Left lung (tissue), 4 donors: ENCODE measurements at regions not wholly inside any gene's neighbourhood (a gene's known extent, or its start where the extent isn't known, plus 50 kb on each side); places are given as distances from the start of the nearest gene placed in this dataset.

Experiments
- ATAC-seq: fragments of 200-7000 bp; cut with Tn5 transposase; one replicate; pipeline ENCODE4 v1.9.1; 2020; ENCODE audit warnings: moderate library complexity
- DNase-seq, 4 donors: peaks; one replicate each; pipeline ENCODE4 v3.0.0-alpha.2; 2013 to 2020
- H3K27ac ChIP-seq, 2 donors: fragments of 200-600 bp; sonication (generic) in 1 of 2; one replicate each; pipeline versions ENCODE4 v1.5.0 to v1.8.0; 2020 to 2021
- H3K27me3 ChIP-seq, 2 donors: fragments of 200-600 bp; sonication (generic) in 1 of 2; one replicate each; pipeline versions ENCODE4 v1.5.0 to v1.8.0; 2020 to 2021
- H3K36me3 ChIP-seq, 2 donors: fragments of 200-600 bp; sonication (generic) in 1 of 2; one replicate each; pipeline versions ENCODE4 v1.5.0 to v1.8.0; 2020 to 2021
- H3K4me1 ChIP-seq, 2 donors: fragments of 200-600 bp; one replicate each; pipeline ENCODE4 v1.8.0; 2021
- H3K4me3 ChIP-seq, 2 donors: fragments of 200-600 bp; sonication (generic) in 1 of 2; one replicate each; pipeline versions ENCODE4 v1.5.0 to v1.8.0; 2020 to 2021; ENCODE audit warnings: mild to moderate bottlenecking in 1 of 2
- H3K9me3 ChIP-seq, 2 donors: fragments of 200-600 bp; sonication (generic) in 1 of 2; one replicate each; pipeline versions ENCODE4 v1.5.0 to v1.8.0; 2020 to 2021
- intact Hi-C, 2 donors: fragments of 100-400 bp; cut with DNase I; formaldehyde crosslinking; loops; one replicate each; pipeline versions ENCODE4 v1.11.2 to v1.14.2; 2022
- TF ChIP-seq, protein P1 (sequence below), 2 donors: fragments of 200-600 bp; sonication (generic) in 1 of 2; IDR thresholded peaks; one replicate each; pipeline versions ENCODE4 v1.5.0 to v1.8.0; 2021; ENCODE audit warnings: antibody characterized with exemption in 2 of 2
- donor health status: DM: no; HTN: yes; CAD: no.
- donor health status: DM: no; HTN: no; CAD: no.

DNA sequence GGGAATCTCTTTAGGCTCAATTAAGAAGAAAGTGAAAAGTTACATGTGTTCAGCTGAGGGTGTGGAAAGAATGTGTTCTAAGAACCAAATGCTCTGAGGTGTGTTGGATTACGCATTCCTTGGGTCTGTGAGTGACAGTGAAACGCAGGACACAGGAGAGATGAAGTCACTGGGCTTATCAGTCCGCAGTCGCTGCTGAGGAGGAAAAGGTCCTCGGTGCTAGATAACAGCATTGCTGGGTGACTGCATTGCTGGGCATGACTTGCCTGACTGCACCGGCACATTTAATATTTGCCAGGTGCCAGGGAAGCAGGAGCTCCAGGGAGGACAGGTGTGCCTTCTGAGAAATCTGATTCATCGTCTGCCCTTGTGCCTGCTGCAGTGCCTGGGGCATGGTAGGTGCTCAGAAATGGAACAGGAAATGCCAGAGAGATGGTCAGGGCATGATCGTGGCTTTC, 64.4 kb upstream of the FZD10 start:
- no peak overlapping the region for H3K27ac ChIP-seq
- intact Hi-C loops, result no loop called here
- no peaks in the 10 kb centered on the region for H3K9me3 ChIP-seq
- ATAC-seq (no peak), DNase-seq (no peak)
- no peaks in the 10 kb centered on the region for H3K4me1 ChIP-seq
- TF ChIP-seq, protein P1, sequence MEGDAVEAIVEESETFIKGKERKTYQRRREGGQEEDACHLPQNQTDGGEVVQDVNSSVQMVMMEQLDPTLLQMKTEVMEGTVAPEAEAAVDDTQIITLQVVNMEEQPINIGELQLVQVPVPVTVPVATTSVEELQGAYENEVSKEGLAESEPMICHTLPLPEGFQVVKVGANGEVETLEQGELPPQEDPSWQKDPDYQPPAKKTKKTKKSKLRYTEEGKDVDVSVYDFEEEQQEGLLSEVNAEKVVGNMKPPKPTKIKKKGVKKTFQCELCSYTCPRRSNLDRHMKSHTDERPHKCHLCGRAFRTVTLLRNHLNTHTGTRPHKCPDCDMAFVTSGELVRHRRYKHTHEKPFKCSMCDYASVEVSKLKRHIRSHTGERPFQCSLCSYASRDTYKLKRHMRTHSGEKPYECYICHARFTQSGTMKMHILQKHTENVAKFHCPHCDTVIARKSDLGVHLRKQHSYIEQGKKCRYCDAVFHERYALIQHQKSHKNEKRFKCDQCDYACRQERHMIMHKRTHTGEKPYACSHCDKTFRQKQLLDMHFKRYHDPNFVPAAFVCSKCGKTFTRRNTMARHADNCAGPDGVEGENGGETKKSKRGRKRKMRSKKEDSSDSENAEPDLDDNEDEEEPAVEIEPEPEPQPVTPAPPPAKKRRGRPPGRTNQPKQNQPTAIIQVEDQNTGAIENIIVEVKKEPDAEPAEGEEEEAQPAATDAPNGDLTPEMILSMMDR (IDR thresholded peaks at IDR 0.05), result no peak
- no peaks in the 10 kb centered on the region for H3K36me3 ChIP-seq
- H3K27me3 ChIP-seq, result peaks cover 0 to 30% of the 10 kb centered on the region in 2 donors
- no peak overlapping the region for H3K4me3 ChIP-seq

DNA sequence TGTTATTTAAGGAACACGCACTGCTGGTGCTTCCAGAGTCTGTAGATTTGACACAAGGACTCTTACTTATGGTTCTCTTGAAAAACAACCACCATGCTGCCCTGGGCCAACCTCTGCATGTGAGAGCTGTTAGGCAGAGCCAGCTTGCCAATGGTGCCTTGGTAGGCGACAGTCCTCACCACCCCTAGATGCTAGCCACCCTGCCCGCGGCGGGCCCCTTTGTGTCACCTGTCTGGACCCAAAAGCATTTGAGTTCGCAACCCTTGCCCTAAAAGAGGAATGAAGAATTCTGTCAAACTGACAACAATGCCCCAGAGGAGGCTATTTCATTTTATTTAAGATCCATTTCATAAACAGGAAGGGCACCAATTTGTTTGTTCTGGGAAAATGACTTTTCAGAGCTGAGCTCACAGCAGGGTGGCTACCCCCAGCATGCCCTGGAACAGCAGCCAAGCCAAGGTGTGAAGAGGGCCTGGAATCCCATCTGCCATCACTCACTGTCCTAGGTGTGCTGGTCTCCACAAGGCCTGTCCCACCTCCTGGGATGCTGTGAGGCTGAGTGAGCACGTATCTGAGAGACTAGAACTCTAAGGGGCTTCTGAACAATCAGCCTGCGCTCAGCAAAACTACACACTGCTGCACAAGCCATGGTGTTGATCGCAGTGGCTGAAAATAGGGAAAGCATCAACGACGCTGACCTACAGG, 63.8 kb upstream of the FZD10 start:
- TF ChIP-seq, protein P1 (IDR thresholded peaks at IDR 0.05), result no peak
- Histone ChIP-seq H3K36me3 (no peaks in the 10 kb centered on the region), H3K27ac (no peak overlapping the region), H3K9me3 (no peaks in the 10 kb centered on the region), H3K4me1 (no peaks in the 10 kb centered on the region), H3K4me3 (no peak overlapping the region), H3K27me3 (peaks cover 0 to 30% of the 10 kb centered on the region in 2 donors)
- ATAC-seq, result no peak
- DNase-seq, result no peak
- intact Hi-C loops, result no loop called here

DNA sequence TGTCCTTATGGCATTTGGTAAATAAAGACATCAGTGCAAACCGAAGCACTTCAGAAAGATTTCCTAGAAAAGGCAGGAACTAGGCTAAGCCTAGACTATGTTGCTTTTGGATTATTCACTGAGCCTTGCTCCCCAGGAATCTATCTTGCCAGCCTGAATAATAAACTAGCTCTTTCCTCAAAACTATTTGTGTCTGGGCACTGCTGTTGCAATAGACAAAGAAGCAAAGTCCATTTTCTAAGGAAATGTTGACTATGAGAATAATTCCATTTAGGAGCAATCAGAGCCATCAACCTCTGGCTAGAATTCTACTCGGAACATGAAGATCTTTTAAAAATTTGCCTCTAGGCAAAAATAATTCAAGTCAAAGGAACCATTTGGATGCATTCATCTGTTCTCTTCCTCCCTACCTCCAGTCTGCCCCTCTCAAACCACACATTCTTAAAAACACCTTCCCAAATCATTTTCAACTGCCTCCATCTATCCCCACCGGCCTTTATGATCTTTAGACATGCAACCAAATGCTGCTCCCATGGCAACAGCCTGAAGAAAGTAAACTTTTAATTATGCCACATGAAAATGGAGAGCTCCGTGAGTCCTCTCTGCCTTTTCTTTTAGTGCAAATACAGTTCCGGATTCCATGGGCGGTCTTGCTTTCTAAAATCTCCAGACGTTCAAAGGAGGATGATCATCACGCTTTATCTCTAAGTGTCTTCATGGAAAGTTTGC, 61.5 kb upstream of the FZD10 start:
- ATAC-seq (no peak), DNase-seq (no peak)
- H3K36me3 ChIP-seq, result no peaks in the 10 kb centered on the region
- no peak overlapping the region for H3K4me3 ChIP-seq
- intact Hi-C loops, result no loop called here
- H3K4me1 ChIP-seq, result no peaks in the 10 kb centered on the region
- peaks cover 0 to 39% of the 10 kb centered on the region in 2 donors for H3K27me3 ChIP-seq
- TF ChIP-seq, protein P1 (IDR thresholded peaks at IDR 0.05), result no peak
- no peaks in the 10 kb centered on the region for H3K9me3 ChIP-seq
- no peak overlapping the region for H3K27ac ChIP-seq

DNA sequence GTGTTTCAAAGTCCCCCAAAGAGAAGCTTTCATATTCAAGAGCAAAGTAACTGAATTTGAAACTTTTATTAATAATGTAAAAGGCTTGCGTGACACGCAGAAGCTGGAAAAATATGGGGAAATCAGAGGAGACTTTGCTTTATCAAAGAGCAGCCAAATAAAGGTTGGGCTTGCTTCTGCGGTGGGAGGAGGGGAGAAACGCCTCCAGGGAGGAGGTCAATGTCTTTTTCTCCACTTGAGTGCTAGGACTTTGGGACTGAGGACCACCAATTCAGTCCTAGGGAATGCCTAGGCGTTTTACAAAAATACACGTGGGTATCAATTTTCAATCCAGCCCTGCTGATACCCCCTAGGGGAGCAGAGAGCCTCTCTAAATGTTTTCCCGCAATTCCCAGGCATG, 60.9 kb upstream of the FZD10 start:
- intact Hi-C loops, result no loop called here
- ATAC-seq, result no peak
- no peak for DNase-seq
- Histone ChIP-seq H3K36me3 (no peaks in the 10 kb centered on the region), H3K27ac (no peak overlapping the region), H3K9me3 (no peaks in the 10 kb centered on the region), H3K4me1 (no peaks in the 10 kb centered on the region), H3K4me3 (no peak overlapping the region), H3K27me3 (peaks cover 0 to 43% of the 10 kb centered on the region in 2 donors)
- TF ChIP-seq, protein P1 (IDR thresholded peaks at IDR 0.05), result no peak

DNA sequence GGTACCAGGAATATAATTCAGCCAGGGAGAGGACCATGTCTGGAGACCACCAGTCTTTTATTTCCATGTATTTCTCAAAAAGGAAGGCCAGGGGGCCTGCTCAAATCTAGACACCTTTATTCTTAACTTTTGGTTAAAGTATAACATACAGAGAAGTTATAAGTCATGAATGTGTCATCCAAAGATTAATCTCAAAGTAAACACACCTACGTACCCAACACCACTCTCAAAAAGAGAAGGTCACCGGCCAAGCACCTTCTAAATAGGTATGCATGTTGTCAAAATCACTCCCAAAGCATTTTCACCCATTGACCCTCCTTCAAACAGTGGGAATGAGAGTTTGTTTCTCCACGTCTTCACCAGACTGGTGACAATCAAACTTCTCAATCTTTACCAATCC, 60.0 kb upstream of the FZD10 start:
- H3K4me1 ChIP-seq, result no peaks in the 10 kb centered on the region
- peaks cover 0 to 43% of the 10 kb centered on the region in 2 donors for H3K27me3 ChIP-seq
- no peak overlapping the region for H3K27ac ChIP-seq
- intact Hi-C loops, result no loop called here
- no peaks in the 10 kb centered on the region for H3K36me3 ChIP-seq
- TF ChIP-seq, protein P1 (IDR thresholded peaks at IDR 0.05), result no peak
- H3K9me3 ChIP-seq, result no peaks in the 10 kb centered on the region
- ATAC-seq, result no peak
- no peak for DNase-seq
- no peak overlapping the region for H3K4me3 ChIP-seq
